Breast epithelium (tissue), 3 donors: ENCODE measurements at regions not wholly inside any gene's neighbourhood (a gene's known extent, or its start where the extent isn't known, plus 50 kb on each side); places are given as distances from the start of the nearest gene placed in this dataset.

Experiments used
- CTCF ChIP-seq, 3 donors: fragments of 450-650 bp; IDR thresholded peaks; one replicate each; pipeline ENCODE4 v1.5.1; 2016 to 2017; ENCODE audit warnings: antibody characterized with exemption in 3 of 3, mild to moderate bottlenecking in 3 of 3, moderate library complexity in 3 of 3
- POLR2A ChIP-seq: fragments of 450-650 bp; IDR thresholded peaks from one replicate; pipeline ENCODE4 v1.6.1; 2016; ENCODE audit warnings: antibody characterized with exemption, mild to moderate bottlenecking, moderate library complexity
- POLR2AphosphoS5 ChIP-seq, 3 donors: sonication (generic); formaldehyde crosslinking; IDR thresholded peaks; one replicate each; pipeline ENCODE4 v1.6.1; 2017; ENCODE audit warnings: antibody characterized with exemption in 3 of 3

- TF ChIP-seq POLR2A (no peak), CTCF (IDR thresholded peaks at IDR 0.05) (no peak), POLR2AphosphoS5 (IDR thresholded peaks at IDR 0.05) (no peak)
These were observed 123.9 kb upstream of the CDK13 start for GRCh38 chr7:39826166-39826565.
